HG02763 (cell line): ENCODE measurements at regions not wholly inside any gene's neighbourhood (a gene's known extent, or its start where the extent isn't known, plus 50 kb on each side); places are given as distances from the start of the nearest gene placed in this dataset.

Source experiments
- ATAC-seq: cut with Tn5 transposase; IDR thresholded peaks from one replicate; pipeline ENCODE4 v1.9.1; 2021; ENCODE audit warnings: mild to moderate bottlenecking, moderate library complexity; ENCODE audit not compliant: unreplicated experiment

- no peak for ATAC-seq
Observed at GRCh38 chr22:48697694-48698276, 1129.9 kb downstream of the BRD1 start.

DNA sequence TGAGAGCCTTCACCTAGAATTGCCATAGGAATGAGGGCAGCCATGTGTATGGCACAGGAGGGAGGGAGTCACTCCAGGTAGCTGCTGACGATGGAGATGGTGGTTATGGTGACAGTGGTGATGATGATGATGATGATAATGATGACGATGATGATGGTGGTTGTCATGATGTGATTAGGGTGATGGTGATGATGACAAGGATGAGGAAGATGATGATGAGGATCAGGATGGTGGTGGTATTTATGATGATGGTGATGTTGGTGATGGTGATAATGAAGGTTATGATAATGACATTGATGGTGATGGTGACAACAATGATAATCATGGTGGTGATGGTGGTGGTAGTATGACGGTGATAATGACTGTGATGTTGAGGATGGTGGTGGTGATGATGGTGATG lies 1130.5 kb downstream of the BRD1 start:
- no peak for ATAC-seq

DNA sequence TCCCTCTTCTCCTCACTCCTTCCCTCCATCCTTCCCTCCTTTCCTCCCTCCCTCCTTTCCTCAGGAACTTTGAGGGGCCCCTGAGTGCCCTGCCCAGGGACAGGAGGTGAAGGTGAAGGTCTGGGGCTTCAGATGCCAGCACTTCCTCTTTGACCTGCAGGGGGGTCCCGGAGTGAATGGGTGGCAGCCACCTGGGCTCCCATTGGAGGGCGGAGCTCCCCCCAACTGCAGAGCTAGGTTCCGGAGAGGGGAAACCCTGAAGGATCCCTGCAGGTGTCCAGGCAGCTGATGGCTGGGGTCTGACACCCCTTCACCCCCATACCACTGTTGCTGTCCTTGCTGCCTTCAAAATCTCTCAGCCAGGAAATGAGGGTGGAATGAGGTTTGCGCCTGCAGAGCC lies 1131.3 kb downstream of the BRD1 start:
- ATAC-seq = no peak

GRCh38 chr22:48695731-48696305 lies 1131.9 kb downstream of the BRD1 start:
- ATAC-seq = no peak

DNA sequence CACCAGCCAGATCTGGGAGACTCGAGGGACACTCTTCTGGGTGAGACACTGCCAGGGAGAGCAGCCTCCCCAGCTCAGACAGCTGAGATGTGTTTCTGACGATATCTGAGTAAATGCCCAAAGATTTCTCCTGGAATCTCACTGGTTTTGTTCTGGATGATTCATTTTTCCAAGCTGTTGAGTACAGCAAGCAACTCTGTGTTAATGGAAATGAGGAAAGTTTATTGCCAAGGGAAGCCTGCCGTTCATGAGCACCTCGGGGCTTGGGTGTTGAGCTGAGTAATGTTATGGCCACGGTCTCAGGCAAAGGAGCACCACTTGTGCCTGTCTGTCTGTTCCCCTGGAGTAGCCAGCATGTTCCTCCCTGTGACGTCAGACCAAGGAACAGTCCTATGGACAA lies 1132.4 kb downstream of the BRD1 start:
- no peak for ATAC-seq

GRCh38 chr22:48694296-48694883 lies 1133.3 kb downstream of the BRD1 start:
- no peak for ATAC-seq

GRCh38 chr22:48693377-48694135 lies 1134.1 kb downstream of the BRD1 start:
- ATAC-seq = no peak

- ATAC-seq = no peak
Observed at GRCh38 chr22:48692734-48693376, 1134.8 kb downstream of the BRD1 start.

DNA sequence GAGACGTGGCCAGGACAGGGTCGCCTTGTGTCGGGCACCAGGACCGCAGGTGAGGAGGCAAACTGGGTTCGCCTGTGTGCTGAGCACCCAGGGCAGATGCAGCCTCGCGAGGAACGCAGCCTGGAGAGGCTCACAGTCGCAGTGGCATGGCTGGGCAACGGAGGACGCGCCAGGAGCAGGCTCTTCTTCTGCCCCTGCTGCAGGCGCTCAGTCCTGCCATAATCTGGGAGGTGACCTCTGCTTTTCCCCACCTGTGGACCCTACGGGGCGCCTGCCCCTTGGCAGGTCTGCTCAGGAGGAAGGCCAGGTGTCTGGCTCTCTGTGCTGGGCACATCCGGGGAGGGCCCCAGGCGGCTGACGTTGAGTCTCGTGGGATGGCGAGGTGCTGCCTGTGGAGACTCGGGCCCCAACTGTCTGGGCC lies 1136.2 kb downstream of the BRD1 start:
- no peak for ATAC-seq

DNA sequence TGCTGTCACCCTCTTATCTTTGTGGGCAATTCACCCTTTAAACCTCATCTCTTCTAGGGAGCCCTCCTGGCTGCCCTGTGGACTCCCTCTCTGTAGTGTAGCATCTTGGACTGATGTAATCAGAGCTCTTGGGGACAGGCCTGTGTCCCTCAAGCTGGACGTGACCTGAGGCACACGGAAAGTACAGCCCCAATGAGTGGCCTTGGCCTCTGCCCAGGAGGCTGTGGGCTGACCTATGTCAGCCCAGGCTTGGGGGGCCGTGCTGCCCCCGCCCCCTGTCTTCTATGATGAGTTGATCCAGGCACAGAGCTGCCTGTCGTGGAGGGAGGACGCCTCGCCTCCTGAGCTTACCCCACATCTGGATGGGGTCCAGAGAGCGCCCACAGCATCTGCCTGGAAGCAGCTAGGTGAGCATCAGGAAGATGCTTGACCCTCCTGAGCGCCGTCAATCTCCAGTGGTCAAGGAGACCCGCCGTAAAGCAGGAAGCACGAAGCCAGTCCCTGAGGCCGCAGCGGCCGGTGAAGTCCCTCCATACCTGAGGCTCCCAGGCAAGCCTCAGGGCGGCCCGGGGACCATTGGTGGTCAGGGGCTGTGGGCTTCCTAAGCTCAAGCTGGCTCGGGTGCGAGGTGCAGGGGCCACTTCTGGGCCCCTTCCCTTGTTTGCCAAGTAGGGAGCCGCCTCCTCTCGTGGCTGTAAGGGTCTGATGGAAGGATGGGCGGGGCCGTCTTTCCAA lies 1136.9 kb downstream of the BRD1 start:
- no peak for ATAC-seq

GRCh38 chr22:48689206-48689605 lies 1138.5 kb downstream of the BRD1 start:
- no peak for ATAC-seq

GRCh38 chr22:48688366-48688765 lies 1139.3 kb downstream of the BRD1 start:
- ATAC-seq = no peak

DNA sequence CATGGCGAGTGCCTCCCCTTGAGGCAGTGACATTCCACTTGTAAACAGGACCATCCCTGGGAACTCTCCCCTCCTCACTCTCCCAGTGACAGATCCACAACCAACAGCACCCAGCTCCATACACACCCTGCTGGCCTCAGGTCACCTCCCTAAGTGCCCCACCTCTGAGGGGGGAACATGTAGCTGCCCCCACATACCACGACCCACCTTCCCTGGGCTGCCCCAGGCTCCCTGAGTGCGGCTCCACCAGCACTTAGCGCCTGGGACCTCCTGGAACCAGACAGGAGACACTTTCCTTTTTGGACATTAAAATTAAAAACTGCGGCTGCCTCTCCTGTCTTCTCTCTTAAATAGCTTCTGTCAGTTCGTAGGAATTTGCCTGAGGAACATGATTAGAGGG lies 1140.1 kb downstream of the BRD1 start:
- no peak for ATAC-seq

DNA sequence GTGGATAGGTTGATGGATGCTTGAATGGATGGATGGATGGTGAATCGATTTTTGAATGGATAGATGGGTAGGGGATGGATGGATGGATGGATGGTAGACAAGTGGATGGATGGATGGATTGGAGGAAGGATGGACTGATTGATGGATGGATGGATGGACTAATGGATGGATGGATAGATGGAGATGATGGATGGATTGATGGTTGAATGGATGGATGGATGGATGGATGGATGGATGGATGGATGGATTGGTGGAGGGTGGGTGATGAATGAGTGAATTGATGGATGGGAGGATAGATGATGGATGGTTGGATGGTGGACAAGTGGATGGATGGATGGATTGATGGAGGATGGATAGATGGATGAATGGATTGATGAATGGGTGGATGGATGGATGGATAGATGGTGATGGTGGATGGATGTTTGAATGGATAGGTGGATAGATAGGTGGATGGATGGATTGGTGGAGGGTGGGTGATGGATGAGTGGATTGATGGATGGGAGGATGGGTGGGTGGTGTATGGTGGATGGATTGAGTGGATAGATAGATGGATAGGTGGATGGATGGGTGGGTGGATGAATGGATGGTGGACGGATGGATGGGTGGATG lies 1140.9 kb downstream of the BRD1 start:
- no peak for ATAC-seq

GRCh38 chr22:48685767-48686166 lies 1141.9 kb downstream of the BRD1 start:
- ATAC-seq = no peak

DNA sequence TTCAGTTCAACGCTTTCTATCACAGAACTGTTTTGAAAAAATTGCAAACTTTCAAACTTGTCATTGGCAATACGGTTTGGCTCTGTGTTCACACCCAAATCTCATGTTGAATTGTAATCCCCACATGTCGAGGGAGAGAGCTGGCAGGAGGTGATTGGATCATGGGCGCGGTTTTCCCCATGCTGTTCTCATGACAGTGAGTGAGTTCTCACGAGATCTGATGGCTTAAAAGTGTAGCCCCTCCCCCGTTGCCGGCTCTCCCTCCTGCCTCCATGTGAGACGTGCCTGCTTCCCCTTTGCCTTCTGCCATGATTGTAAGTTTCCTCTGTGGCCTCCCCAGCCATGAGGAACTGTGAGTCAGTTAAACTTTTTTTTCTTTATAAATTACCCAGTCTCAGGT lies 1144.0 kb downstream of the BRD1 start:
- no peak for ATAC-seq

- no peak for ATAC-seq
Observed at GRCh38 chr22:48682504-48682903, 1145.2 kb downstream of the BRD1 start.

DNA sequence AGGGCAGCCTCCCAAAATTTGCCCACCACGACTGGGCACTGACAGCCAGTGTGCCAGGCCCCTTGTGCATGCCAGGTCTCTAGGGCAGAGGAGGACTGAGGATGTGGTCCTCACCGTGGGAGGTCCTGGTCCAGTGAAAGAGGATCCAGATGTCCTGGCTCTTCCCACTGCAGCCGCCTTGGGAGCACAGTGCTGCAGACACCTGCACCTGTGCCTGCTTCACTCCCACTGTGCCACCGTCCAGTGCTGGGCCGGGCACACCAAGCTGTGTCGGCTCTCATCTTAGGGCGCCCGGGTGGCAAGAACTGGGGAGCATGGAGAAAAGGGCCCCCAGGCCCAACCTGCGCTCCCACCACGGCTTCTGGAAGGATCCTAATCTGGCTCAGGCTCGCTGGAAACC lies 1147.1 kb downstream of the BRD1 start:
- no peak for ATAC-seq

DNA sequence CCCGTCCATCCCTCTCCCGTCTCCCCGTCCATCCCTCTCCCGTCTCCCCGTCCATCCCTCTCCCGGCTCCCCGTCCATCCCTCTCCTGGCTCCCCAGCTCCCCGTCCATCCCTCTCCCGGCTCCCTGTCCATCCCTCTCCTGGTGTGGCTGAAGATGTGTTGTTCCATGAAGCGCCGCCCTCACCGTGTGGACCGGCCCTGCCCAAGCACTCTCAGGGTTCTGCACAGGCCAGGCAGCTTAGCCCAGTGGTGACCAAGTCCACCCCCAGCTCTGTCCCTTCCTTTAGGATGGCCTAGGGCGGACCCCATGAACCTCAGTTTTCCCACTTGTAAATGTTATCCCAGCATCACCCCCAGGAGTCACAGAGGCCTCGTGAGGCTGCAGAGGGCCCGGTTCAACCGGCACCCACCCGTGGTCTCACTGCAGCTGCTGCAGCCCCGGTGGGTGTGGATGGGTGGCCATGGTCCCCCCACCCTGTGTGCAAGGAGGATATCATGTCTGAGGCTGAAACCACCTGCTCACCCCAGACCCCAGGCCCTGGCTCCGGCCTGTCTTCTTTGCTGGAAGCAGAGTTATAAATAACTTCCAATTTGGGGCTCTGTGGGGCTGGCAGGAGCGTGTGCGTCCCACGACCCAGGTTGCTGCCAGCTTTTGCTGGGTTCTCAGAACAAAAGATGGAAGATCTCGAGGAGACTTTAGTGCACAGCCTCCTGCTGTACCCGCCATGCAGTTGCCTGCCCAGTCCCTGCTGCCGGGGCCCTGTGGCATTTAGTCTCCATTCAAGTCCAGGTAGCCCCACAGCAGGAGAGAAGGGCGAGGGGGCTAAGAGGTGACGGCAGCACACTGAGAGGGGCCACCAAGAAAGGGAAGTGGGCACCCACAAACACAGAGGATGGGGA lies 1147.8 kb downstream of the BRD1 start:
- ATAC-seq = no peak
